CD4-positive, alpha-beta memory T cell (primary cell): ENCODE measurements at regions not wholly inside any gene's neighbourhood (a gene's known extent, or its start where the extent isn't known, plus 50 kb on each side); places are given as distances from the start of the nearest gene placed in this dataset.
"Not testable (repeated sequence)": the region's sequence is repeated elsewhere in the genome, so short reads cannot be mapped to it uniquely, and the experiment has no call there.

Source experiments
- CTCF ChIA-PET: fragments of 350-600 bp; sonication (Branson Sonifier 250); formaldehyde crosslinking; loops from one replicate; lab custom pipeline; 2021; ENCODE audit warnings: inconsistent platforms; ENCODE audit not compliant: partially characterized antibody; lab: Charles Lee
- POLR2A ChIA-PET: fragments of 350-600 bp; sonication (Branson Sonifier 250); formaldehyde crosslinking; loops from one replicate; lab custom pipeline; 2021; ENCODE audit not compliant: partially characterized antibody; lab: Charles Lee
- DNase-seq, 5 donors: peaks; one replicate each; pipeline versions ENCODE4 v3.0.0 to v3.0.0-alpha.2; 2020 to 2022; ENCODE audit warnings: mixed read lengths in 1 of 5
- H3K27ac ChIP-seq: one replicate; pipeline ENCODE4 v1.7.0; 2013; ENCODE audit warnings: low read depth, low read length
- H3K27me3 ChIP-seq: 2 replicates; pipeline ENCODE4 v1.7.0; 2013; ENCODE audit warnings: mild to moderate bottlenecking, low read length, moderate library complexity; ENCODE audit not compliant: insufficient read depth
- H3K36me3 ChIP-seq: 2 replicates; pipeline ENCODE4 v1.7.0; 2013; ENCODE audit warnings: mild to moderate bottlenecking, low read length, moderate library complexity; ENCODE audit not compliant: insufficient read depth
- H3K4me1 ChIP-seq: 2 replicates; pipeline ENCODE4 v1.7.0; 2013; ENCODE audit warnings: mild to moderate bottlenecking, low read length, moderate library complexity; ENCODE audit not compliant: insufficient read depth
- H3K4me3 ChIP-seq, 2 donors: one replicate each; pipeline ENCODE4 v1.7.0; 2013; ENCODE audit warnings: low read length in 2 of 2, mild to moderate bottlenecking in 1 of 2
- H3K9me3 ChIP-seq, 2 donors: one replicate each; pipeline ENCODE4 v1.7.0; 2013; ENCODE audit warnings: low read length in 2 of 2, control low read depth in 1 of 2; ENCODE audit not compliant: control insufficient read depth in 1 of 2
- H3K27ac Mint-ChIP-seq, 7 donors: one replicate each; pipeline ENCODE4 v1.8.0; 2020 to 2021; ENCODE audit warnings: mixed read lengths in 7 of 7, mild to moderate bottlenecking in 6 of 7, inconsistent platforms in 3 of 7, moderate library complexity in 3 of 7
- H3K27me3 Mint-ChIP-seq, 2 donors: one replicate each; pipeline ENCODE4 v1.8.0; 2020 to 2021; ENCODE audit warnings: mixed read lengths in 2 of 2
- H3K36me3 Mint-ChIP-seq, 2 donors: one replicate each; pipeline ENCODE4 v1.8.0; 2020 to 2021; ENCODE audit warnings: mixed read lengths in 2 of 2, inconsistent platforms in 1 of 2, mild to moderate bottlenecking in 1 of 2
- H3K4me1 Mint-ChIP-seq, 4 donors: one replicate each; pipeline ENCODE4 v1.8.0; 2020 to 2021; ENCODE audit warnings: mixed read lengths in 4 of 4, mild to moderate bottlenecking in 1 of 4
- H3K4me3 Mint-ChIP-seq, 8 donors: one replicate each; pipeline ENCODE4 v1.8.0; 2020 to 2021; ENCODE audit warnings: mixed read lengths in 8 of 8, mild to moderate bottlenecking in 7 of 8, moderate library complexity in 6 of 8, inconsistent platforms in 3 of 8
- H3K9me3 Mint-ChIP-seq, 8 donors: one replicate each; pipeline ENCODE4 v1.8.0; 2020 to 2021; ENCODE audit warnings: mixed read lengths in 8 of 8, mild to moderate bottlenecking in 5 of 8, inconsistent platforms in 3 of 8, moderate library complexity in 1 of 8
- intact Hi-C: fragments of 100-400 bp; cut with micrococcal nuclease; formaldehyde crosslinking; loops from one replicate; pipeline ENCODE4 v1.15.1; 2023

DNA sequence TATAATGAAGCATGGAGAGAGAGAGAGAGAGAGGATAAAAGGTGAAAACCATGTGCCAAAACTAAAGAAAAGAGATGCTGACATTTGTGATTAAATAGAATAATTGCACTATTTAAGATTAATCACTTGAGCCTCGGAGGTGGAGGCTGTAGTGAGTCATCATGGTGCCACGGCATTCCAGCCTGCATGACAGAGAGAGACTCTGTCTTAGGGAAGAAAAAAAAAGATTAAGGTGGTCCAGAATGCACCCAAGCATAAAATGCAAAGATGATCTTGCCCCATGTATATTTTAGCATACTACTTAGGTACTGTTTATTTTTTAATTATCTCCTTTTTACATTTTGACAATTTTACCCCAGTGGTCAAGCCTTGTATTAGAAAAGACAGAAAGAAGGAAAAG is 742.5 kb downstream of the SPATA31A1 start:
- H3K9me3 ChIP-seq, POLR2A ChIA-PET, H3K9me3 Mint-ChIP-seq, H3K4me1 Mint-ChIP-seq, H3K4me1 ChIP-seq, H3K36me3 Mint-ChIP-seq, intact Hi-C loops, H3K4me3 Mint-ChIP-seq, CTCF ChIA-PET, DNase-seq, H3K27me3 Mint-ChIP-seq, H3K27ac Mint-ChIP-seq, H3K27me3 ChIP-seq, H3K36me3 ChIP-seq, H3K27ac ChIP-seq, H3K4me3 ChIP-seq: not testable (repeated sequence)

DNA sequence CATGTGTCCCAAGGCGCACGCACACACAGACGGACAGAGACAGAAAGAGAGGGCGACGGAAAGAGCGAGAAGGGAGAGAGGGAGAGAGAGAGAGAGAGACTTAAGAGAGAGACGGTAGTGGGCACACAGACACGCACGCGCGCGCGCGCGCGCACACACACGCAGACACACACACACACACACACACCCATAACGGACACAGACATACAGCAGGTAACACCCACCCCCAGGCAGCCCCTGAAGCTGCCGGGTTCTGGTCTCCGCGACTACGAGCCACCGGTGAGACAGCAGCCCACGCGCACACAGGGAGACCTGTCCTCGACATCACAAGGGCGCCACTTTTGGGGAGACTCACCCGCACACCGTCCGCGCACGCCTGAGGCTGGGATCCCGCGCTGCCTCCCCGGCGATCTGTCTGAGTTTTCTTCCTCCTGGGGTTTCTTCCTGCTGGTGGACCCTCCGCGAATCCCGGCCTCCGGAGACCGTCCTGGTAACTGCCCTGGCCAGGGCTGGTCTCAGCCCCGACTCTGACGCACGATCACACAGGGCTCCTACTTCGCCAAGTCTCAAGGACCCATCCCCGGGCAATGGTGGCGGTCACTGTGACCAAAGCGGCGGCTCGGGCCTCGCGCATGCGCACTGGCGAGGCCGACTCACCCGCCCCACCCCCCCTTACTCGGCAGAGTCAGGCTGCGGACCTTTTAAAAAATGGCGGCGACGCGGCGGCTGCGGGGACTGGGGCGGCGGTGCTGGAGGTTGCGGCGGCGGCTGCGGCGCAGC is 750.7 kb downstream of the SPATA31A1 start:
- H3K27me3 ChIP-seq, H3K9me3 Mint-ChIP-seq, H3K4me1 ChIP-seq, H3K27me3 Mint-ChIP-seq, H3K36me3 ChIP-seq, H3K36me3 Mint-ChIP-seq, H3K9me3 ChIP-seq, POLR2A ChIA-PET, intact Hi-C loops, H3K4me3 ChIP-seq, CTCF ChIA-PET, H3K27ac ChIP-seq, H3K4me1 Mint-ChIP-seq: not testable (repeated sequence)
- Mint-ChIP-seq H3K27ac (peak overlapping the region in 6 of 7 donors; percentile 66 to 94 (median 85)), H3K4me3 (peak overlapping the region; percentile 81 to 93 (median 88))
- DNase-seq, result peak in 4 of 5 donors; percentile 35 to 63 (median 38)

- not testable (repeated sequence) for DNase-seq
Observed at GRCh38 chr9:40106783-40107248, 751.3 kb downstream of the SPATA31A1 start.

GRCh38 chr9:40107251-40107650 is 751.8 kb downstream of the SPATA31A1 start:
- H3K4me1 Mint-ChIP-seq, intact Hi-C loops, CTCF ChIA-PET, H3K36me3 ChIP-seq, H3K4me3 ChIP-seq, H3K27me3 ChIP-seq, H3K36me3 Mint-ChIP-seq, H3K4me1 ChIP-seq, H3K9me3 ChIP-seq, H3K27ac ChIP-seq, POLR2A ChIA-PET, H3K9me3 Mint-ChIP-seq, H3K27me3 Mint-ChIP-seq, H3K27ac Mint-ChIP-seq: not testable (repeated sequence)
- peak in 1 of 5 donors; percentile 2 for DNase-seq
- H3K4me3 Mint-ChIP-seq, result peak overlapping the region in 2 of 8 donors; percentile 13 to 72

More at GRCh38 chr9:40106783-40107248, 751.3 kb downstream of the SPATA31A1 start:
- H3K27ac ChIP-seq, H3K9me3 Mint-ChIP-seq, H3K36me3 Mint-ChIP-seq, H3K27ac Mint-ChIP-seq, H3K4me1 ChIP-seq, intact Hi-C loops, H3K4me1 Mint-ChIP-seq, H3K4me3 ChIP-seq, POLR2A ChIA-PET, H3K27me3 Mint-ChIP-seq, H3K36me3 ChIP-seq, H3K9me3 ChIP-seq, CTCF ChIA-PET, H3K27me3 ChIP-seq: not testable (repeated sequence)
- H3K4me3 Mint-ChIP-seq, result peak overlapping the region in 1 of 8 donors; percentile 93

- H3K9me3 Mint-ChIP-seq, H3K36me3 ChIP-seq, intact Hi-C loops, H3K27me3 Mint-ChIP-seq, H3K27ac Mint-ChIP-seq, H3K4me1 ChIP-seq, H3K36me3 Mint-ChIP-seq, H3K27me3 ChIP-seq, H3K4me1 Mint-ChIP-seq, H3K27ac ChIP-seq, H3K4me3 Mint-ChIP-seq, CTCF ChIA-PET, POLR2A ChIA-PET, H3K4me3 ChIP-seq, H3K9me3 ChIP-seq: not testable (repeated sequence)
- DNase-seq, result peak in 2 of 5 donors; percentile 14 to 45
Observed at GRCh38 chr9:40108465-40108864, 753.0 kb downstream of the SPATA31A1 start.

DNA sequence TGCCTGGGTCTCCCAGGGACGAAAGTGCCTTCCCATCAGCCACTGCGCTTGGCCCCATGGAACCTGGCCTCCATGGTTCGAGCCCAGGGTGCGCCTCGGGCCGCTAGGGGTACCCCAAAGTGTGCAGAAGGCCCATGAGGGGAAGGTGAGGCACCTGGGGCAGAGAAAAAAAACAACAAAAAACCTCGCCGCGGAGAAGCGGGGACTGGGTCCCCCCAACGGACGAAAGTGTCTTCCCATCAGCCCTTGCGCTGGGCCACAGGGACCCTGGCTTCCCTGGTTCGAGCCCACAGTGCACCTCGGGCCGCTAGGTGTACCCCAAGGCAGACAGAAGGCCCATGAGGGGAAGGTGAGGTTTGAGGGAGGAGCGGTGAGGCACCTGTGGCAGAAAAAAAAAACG is 755.3 kb downstream of the SPATA31A1 start:
- H3K4me3 ChIP-seq, CTCF ChIA-PET, H3K36me3 ChIP-seq, H3K9me3 ChIP-seq, H3K4me1 Mint-ChIP-seq, H3K27me3 Mint-ChIP-seq, H3K4me1 ChIP-seq, H3K36me3 Mint-ChIP-seq, H3K27ac Mint-ChIP-seq, H3K27ac ChIP-seq, POLR2A ChIA-PET, H3K27me3 ChIP-seq, H3K9me3 Mint-ChIP-seq, intact Hi-C loops: not testable (repeated sequence)
- DNase-seq, result peak in 1 of 5 donors; percentile 6
- peak overlapping the region in 3 of 8 donors; percentile 32 to 48 (median 43) for H3K4me3 Mint-ChIP-seq

- H3K9me3 Mint-ChIP-seq, H3K27ac Mint-ChIP-seq, H3K36me3 Mint-ChIP-seq: not testable (repeated sequence)
Observed at GRCh38 chr9:40111571-40111970, 756.1 kb downstream of the SPATA31A1 start.

More at GRCh38 chr9:40111571-40111970, 756.1 kb downstream of the SPATA31A1 start:
- DNase-seq, H3K27me3 Mint-ChIP-seq, H3K4me1 Mint-ChIP-seq, H3K36me3 ChIP-seq, H3K27ac ChIP-seq, H3K9me3 ChIP-seq, intact Hi-C loops, H3K4me1 ChIP-seq, POLR2A ChIA-PET, H3K27me3 ChIP-seq, H3K4me3 ChIP-seq, CTCF ChIA-PET, H3K4me3 Mint-ChIP-seq: not testable (repeated sequence)
